ENCODE measurements at regions not wholly inside any gene's neighbourhood (a gene's known extent, or its start where the extent isn't known, plus 50 kb on each side); places are given as distances from the start of the nearest gene placed in this dataset.

DNA sequence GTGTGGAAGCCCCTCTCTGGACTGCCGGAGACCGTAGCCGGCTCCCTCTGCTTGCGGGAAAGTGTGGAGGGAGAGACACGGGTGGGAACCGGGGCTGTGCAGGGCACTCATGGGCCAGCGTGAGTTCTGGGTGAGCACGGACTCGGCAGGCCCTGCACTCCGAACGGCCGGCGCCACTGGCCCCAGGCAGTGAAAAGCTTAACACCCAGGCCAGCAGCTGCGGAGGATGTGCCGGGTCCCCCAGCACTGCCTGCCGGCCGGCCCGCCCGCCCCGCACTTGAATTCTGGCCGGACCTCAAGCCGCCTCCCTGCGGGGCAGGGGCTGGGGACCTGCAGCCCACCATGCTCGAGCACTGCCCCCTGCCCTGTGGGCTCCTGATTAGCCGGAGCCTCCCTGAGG is 147.0 kb downstream of the FGF9 start:
- no peak for TF ChIP-seq REST (IDR thresholded peaks at IDR 0.05; ENCODE audit: insufficient read depth in 1 of 2, low read depth in 2 of 2, low read length in 2 of 2)
- no peak for TF ChIP-seq TAF1 (IDR thresholded peaks at IDR 0.05; ENCODE audit: borderline replicate concordance, insufficient read depth, low read length)
- no peak for TF ChIP-seq POLR2AphosphoS5 (IDR thresholded peaks at IDR 0.05; ENCODE audit: low read depth, low read length)
- no peak for TF ChIP-seq FOXP2 (optimal IDR thresholded peaks at IDR 0.05; ENCODE audit: borderline replicate concordance, extremely low read depth, extremely low read length, insufficient read depth)
- no peak for TF ChIP-seq SIN3A (IDR thresholded peaks at IDR 0.05; ENCODE audit: borderline replicate concordance, insufficient read depth, low read length)

GRCh38 chr13:21822029-21822428 is 151.2 kb downstream of the FGF9 start:
- TF ChIP-seq SIN3A (IDR thresholded peaks at IDR 0.05; ENCODE audit: borderline replicate concordance, insufficient read depth, low read length) (no peak), TAF1 (IDR thresholded peaks at IDR 0.05; ENCODE audit: borderline replicate concordance, insufficient read depth, low read length) (no peak), FOXP2 (optimal IDR thresholded peaks at IDR 0.05; ENCODE audit: borderline replicate concordance, extremely low read depth, extremely low read length, insufficient read depth) (no peak), REST (IDR thresholded peaks at IDR 0.05; ENCODE audit: insufficient read depth in 1 of 2, low read depth in 2 of 2, low read length in 2 of 2) (no peak), POLR2AphosphoS5 (IDR thresholded peaks at IDR 0.05; ENCODE audit: low read depth, low read length) (no peak)

- TF ChIP-seq POLR2AphosphoS5 (IDR thresholded peaks at IDR 0.05; ENCODE audit: low read depth, low read length): no peak
- no peak for TF ChIP-seq TAF1 (IDR thresholded peaks at IDR 0.05; ENCODE audit: borderline replicate concordance, insufficient read depth, low read length)
- no peak for TF ChIP-seq SIN3A (IDR thresholded peaks at IDR 0.05; ENCODE audit: borderline replicate concordance, insufficient read depth, low read length)
- TF ChIP-seq REST (IDR thresholded peaks at IDR 0.05; ENCODE audit: insufficient read depth in 1 of 2, low read depth in 2 of 2, low read length in 2 of 2): no peak
- TF ChIP-seq FOXP2 (optimal IDR thresholded peaks at IDR 0.05; ENCODE audit: borderline replicate concordance, extremely low read depth, extremely low read length, insufficient read depth): no peak
Observed at GRCh38 chr13:21823416-21823815, 152.5 kb downstream of the FGF9 start.

DNA sequence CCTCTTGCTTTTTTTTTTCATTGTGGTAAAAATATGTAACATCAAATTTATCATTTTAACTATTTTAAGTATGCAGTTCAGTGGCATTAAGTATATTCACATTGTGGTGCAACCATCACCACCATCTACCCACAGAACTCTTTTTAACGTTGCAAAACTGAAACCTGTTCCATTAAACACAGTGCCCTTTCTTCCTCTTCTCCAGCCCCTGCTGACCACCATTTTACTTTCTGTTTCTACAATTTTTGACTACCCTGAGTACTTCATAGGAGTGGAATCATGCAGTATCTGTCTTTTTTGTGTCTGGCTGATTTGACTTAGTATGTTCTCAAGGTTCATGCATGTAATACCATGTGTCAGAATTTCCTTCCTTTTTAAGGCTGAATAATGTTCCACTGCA is 153.1 kb downstream of the FGF9 start:
- TF ChIP-seq POLR2AphosphoS5 (IDR thresholded peaks at IDR 0.05; ENCODE audit: low read depth, low read length) (no peak), SIN3A (IDR thresholded peaks at IDR 0.05; ENCODE audit: borderline replicate concordance, insufficient read depth, low read length) (no peak), TAF1 (IDR thresholded peaks at IDR 0.05; ENCODE audit: borderline replicate concordance, insufficient read depth, low read length) (no peak), FOXP2 (optimal IDR thresholded peaks at IDR 0.05; ENCODE audit: borderline replicate concordance, extremely low read depth, extremely low read length, insufficient read depth) (no peak), REST (IDR thresholded peaks at IDR 0.05; ENCODE audit: insufficient read depth in 1 of 2, low read depth in 2 of 2, low read length in 2 of 2) (no peak)

DNA sequence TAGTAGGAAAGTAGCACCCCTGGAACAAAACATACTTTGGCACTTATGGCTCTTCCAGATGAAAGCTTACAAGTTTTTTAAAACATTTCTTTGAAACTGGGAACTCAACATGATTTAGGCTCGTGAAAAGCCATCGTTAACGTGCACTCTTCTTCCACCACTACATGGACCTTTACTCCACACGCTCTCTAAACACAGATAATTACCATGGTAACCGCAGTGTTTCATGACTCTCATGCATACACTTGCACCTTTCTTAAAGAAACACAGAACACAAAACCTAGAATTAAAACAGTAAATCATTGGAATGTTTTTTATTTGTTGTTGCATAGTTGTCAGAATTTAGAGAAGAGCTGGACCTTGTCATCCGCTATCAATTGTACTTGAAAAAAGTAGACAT is 154.3 kb downstream of the FGF9 start:
- no peak for TF ChIP-seq POLR2AphosphoS5 (IDR thresholded peaks at IDR 0.05; ENCODE audit: low read depth, low read length)
- TF ChIP-seq TAF1 (IDR thresholded peaks at IDR 0.05; ENCODE audit: borderline replicate concordance, insufficient read depth, low read length): no peak
- TF ChIP-seq FOXP2 (optimal IDR thresholded peaks at IDR 0.05; ENCODE audit: borderline replicate concordance, extremely low read depth, extremely low read length, insufficient read depth): no peak
- no peak for TF ChIP-seq SIN3A (IDR thresholded peaks at IDR 0.05; ENCODE audit: borderline replicate concordance, insufficient read depth, low read length)
- no peak for TF ChIP-seq REST (IDR thresholded peaks at IDR 0.05; ENCODE audit: insufficient read depth in 1 of 2, low read depth in 2 of 2, low read length in 2 of 2)
